HUES6 (cell line): ENCODE measurements at regions not wholly inside any gene's neighbourhood (a gene's known extent, or its start where the extent isn't known, plus 50 kb on each side); places are given as distances from the start of the nearest gene placed in this dataset.
"Not testable (repeated sequence)": the region's sequence is repeated elsewhere in the genome, so short reads cannot be mapped to it uniquely, and the experiment has no call there.

Source experiments
- H3K27ac ChIP-seq: 2 replicates; pipeline ENCODE4 v1.7.0; 2013; ENCODE audit warnings: low read depth, mild to moderate bottlenecking, low read length, inconsistent platforms
- H3K27me3 ChIP-seq: 2 replicates; pipeline ENCODE4 v1.6.1; 2013; ENCODE audit warnings: low read length; ENCODE audit not compliant: control insufficient read depth, insufficient read depth
- H3K36me3 ChIP-seq: 2 replicates; pipeline ENCODE4 v1.6.1; 2013; ENCODE audit warnings: low read length; ENCODE audit not compliant: control insufficient read depth, insufficient read depth
- H3K4me1 ChIP-seq: 2 replicates; pipeline ENCODE4 v1.6.1; 2013; ENCODE audit warnings: low read length; ENCODE audit not compliant: control insufficient read depth, insufficient read depth
- H3K4me3 ChIP-seq: 2 replicates; pipeline ENCODE4 v1.5.1; 2013; ENCODE audit warnings: low read depth, low read length
- H3K9ac ChIP-seq: one replicate; pipeline ENCODE4 v1.6.1; 2013; ENCODE audit warnings: mild to moderate bottlenecking, low read length
- H3K9me3 ChIP-seq: 2 replicates; pipeline ENCODE4 v1.6.1; 2013; ENCODE audit warnings: low read depth, low read length; ENCODE audit not compliant: control insufficient read depth, insufficient read depth

DNA sequence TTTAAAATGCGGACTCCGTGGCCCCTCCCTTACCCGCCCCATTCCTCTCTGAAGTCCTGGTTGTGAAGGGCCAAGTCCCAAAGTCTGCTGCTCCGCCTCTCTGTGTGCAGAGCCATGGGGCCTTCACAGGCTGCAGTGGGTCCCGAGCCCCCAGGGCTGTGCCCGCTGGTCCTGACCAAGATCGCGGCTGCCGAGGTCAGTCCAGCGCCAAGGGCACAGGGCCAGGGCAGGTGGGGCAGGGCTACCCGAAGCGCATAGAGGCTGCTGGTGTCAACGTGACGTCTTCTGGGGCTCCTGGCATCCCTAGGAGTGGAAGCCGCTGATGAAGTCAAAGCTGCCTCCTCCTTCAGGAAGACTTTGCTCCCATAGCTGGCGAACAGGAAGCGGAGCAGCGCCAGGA is 858.8 kb downstream of the TUBA3C start:
- not testable (repeated sequence) for H3K27me3 ChIP-seq, H3K4me3 ChIP-seq, H3K36me3 ChIP-seq, H3K27ac ChIP-seq, H3K4me1 ChIP-seq, H3K9ac ChIP-seq
- peaks cover 12% of the 10 kb centered on the region; the same call in 1 of the 2 replicates for H3K9me3 ChIP-seq

DNA sequence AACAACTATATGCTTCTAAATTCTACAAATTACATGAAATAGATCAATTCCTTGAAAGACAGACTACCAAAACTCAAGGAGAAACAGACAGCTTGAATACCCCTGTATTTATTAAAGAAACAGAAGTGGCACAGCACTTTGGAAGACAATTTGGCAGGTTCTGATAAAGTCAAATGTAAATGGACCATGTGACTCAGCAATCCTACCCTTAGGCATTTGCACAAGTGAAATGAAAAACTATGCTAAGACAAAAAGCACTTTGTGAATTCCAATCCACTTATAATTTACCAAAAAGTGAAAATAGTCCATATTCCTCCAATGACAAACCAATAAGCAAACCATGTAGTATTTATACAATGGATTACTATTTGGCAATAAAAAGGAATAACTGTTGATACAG is 862.0 kb downstream of the TUBA3C start:
- H3K4me3 ChIP-seq, H3K27me3 ChIP-seq, H3K9ac ChIP-seq, H3K4me1 ChIP-seq, H3K27ac ChIP-seq, H3K36me3 ChIP-seq: not testable (repeated sequence)
- H3K9me3 ChIP-seq: peaks cover 18% of the 10 kb centered on the region; the same call in 1 of the 2 replicates

DNA sequence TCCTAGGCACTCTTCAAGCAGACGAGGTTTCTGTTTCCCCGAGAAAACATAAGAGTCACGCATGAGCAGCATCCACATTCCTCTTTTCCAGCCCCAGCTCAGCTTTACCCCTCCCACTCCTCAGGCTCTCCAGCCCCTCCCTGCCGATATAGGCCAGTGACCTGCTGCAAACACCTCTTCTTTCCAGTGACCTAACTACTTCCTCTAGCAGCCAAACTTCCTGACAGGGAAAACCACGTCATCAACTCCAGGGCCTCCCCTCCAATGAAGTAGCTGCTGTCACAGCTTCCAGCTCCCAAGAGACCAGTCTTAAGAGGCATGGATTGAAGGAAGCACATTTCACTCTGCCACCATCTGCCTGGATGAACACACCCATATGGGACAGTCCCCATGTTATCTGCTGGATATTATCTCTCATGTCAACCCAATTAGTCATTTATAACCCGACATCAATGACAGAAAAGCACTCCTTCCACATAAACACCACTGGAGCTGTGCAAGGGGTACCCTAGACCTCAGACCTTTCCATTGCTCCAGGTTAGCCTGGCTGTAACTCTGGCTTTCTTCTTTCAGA is 878.3 kb downstream of the TUBA3C start:
- not testable (repeated sequence) for H3K27ac ChIP-seq, H3K27me3 ChIP-seq, H3K36me3 ChIP-seq, H3K4me1 ChIP-seq, H3K9ac ChIP-seq, H3K4me3 ChIP-seq
- H3K9me3 ChIP-seq: peaks cover 24% of the 10 kb centered on the region; the same call in 1 of the 2 replicates

DNA sequence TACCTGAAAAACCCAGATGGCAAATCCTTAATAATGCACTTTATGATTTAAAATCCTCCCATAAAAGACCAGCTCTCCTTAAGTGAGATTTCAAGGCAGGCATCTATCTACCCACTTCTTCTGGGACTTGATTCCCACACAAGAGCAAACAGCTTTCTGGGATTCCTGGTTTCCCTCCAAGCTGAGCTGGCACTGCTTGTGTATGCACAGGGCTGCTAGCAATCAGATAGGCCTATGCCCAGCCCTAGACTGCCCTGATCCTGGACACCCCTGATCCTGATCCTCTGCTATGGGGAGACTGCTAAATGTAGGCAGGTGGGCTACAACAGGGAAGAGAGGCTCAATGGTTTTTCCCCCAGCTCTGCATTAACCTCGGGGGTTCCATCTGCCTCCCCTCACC is 880.7 kb downstream of the TUBA3C start:
- H3K9me3 ChIP-seq: peaks cover 14% of the 10 kb centered on the region; the same call in 1 of the 2 replicates
- H3K36me3 ChIP-seq, H3K9ac ChIP-seq, H3K4me3 ChIP-seq, H3K4me1 ChIP-seq, H3K27ac ChIP-seq, H3K27me3 ChIP-seq: not testable (repeated sequence)

DNA sequence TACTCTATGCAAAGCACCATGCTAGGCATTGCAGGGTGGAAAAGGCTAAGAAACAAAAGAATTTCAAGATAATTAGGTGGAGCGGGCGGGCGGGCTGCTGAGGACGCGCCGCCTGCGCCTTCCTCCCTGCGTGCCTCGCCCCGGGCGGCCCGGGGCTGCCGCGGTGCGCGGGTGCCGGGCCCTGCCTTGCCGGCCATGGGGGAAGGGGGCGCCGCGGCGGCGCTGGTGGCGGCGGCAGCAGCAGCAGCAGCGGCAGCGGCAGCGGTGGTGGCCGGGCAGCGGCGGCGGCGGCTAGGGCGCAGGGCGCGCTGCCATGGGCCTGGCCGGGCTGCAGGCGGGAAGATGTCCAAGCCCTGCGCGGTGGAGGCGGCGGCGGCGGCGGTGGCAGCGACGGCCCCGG is 884.3 kb downstream of the TUBA3C start:
- H3K36me3 ChIP-seq, H3K9me3 ChIP-seq, H3K4me1 ChIP-seq, H3K27me3 ChIP-seq, H3K9ac ChIP-seq, H3K27ac ChIP-seq, H3K4me3 ChIP-seq: not testable (repeated sequence)

DNA sequence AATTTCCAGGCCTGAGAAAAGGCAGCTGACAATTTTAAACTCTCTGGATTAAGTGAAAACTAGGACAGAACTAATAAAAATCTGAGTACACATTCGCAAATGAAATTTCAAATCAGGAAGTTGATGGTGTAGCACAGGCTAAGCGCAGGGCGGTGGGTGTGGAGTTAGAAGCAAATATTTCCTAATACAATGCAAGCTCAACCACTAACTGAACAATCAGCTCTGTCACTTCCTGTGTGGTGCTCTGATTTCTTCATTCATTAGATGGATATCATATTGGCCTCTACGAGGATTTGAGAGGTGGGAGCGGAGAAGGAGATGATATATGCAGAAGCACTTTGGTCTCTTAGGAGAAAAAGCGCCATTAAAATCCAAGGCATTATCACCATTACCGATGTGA is 885.0 kb downstream of the TUBA3C start:
- H3K4me1 ChIP-seq, H3K27ac ChIP-seq, H3K36me3 ChIP-seq, H3K27me3 ChIP-seq, H3K9me3 ChIP-seq, H3K4me3 ChIP-seq, H3K9ac ChIP-seq: not testable (repeated sequence)

DNA sequence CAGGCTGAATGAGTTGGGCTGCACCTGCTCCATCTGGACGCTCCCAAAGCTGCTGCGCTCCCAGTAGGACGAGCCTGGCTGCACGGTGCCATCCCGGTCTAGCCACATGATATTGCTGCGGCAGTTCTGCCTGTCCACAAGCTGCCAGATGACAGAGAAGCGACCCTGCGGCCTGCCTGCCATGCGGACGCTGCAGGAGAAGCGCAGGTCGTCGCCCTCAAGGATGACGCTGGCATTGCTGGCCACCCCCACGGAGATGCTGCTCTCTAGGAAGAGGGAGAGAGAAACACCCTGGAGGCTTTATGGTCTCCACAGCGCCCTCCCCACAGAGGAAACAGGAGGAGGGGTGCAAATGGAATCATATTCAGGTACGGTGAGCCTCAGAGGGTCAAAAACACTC is 887.3 kb downstream of the TUBA3C start:
- not testable (repeated sequence) for H3K9ac ChIP-seq, H3K36me3 ChIP-seq, H3K4me3 ChIP-seq, H3K27ac ChIP-seq, H3K9me3 ChIP-seq, H3K4me1 ChIP-seq, H3K27me3 ChIP-seq

DNA sequence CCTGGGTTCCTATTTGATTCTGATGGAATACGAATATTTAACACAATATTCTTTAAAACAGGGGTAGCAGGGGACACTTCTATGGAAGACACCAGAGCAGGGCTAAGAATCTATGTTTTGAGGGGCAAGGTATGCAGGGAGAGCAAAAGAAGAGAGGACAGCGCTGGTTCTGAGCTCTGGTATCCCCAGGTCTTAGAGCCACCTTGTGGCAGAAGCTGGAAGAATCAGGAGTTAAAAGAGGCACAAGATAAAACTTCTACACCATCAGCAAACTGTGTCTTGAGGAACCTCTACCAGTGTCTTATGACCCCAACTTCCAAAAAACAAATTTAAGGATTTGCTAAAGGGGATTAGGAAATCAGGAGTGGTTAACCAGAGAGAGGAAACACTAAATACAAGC is 894.8 kb downstream of the TUBA3C start:
- H3K9ac ChIP-seq, H3K27ac ChIP-seq, H3K27me3 ChIP-seq, H3K36me3 ChIP-seq, H3K4me3 ChIP-seq, H3K4me1 ChIP-seq: not testable (repeated sequence)
- peaks cover 12% of the 10 kb centered on the region; the same call in 1 of the 2 replicates for H3K9me3 ChIP-seq

DNA sequence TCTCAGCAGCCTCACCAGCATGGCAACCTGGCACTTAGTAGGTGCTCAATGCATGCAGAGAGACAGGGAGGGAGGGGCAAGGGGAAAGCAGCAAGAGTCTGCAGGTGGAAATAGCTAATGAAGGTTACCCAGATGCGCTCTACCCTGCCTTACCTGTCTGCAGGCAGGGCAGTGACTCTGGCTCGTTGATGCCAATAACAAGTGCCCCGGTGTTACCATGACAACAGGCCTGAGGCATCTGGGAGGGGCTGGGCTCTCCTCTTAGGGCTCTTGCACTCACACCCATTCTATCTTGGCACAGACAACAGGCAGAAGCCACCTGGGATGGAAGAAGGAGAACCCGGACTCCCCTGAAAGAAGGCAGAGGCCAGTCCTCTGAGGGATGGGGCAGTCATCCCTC is 896.0 kb downstream of the TUBA3C start:
- H3K36me3 ChIP-seq, H3K4me3 ChIP-seq, H3K27ac ChIP-seq, H3K4me1 ChIP-seq, H3K27me3 ChIP-seq, H3K9ac ChIP-seq: not testable (repeated sequence)
- H3K9me3 ChIP-seq: peaks cover 12% of the 10 kb centered on the region; the same call in 1 of the 2 replicates

DNA sequence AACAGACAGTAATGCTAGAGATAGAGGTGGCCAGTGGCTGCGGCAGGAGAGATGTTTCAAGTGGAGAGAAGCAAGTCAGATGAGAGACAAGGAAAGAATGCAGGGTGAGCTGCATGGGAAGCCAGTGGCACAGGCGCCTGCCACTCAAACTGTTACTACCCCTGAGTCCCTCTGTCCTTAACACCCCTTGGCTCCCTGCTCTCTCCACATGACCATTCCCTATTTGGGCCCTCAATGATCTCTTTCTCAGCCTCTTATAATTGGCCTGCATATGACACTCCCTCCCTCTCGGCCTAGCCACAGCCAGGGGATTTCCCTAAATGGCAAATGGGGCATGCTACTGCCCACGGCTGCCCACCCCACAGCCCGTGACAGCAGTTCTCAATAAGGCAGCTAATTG is 897.6 kb downstream of the TUBA3C start:
- not testable (repeated sequence) for H3K27me3 ChIP-seq, H3K27ac ChIP-seq, H3K4me3 ChIP-seq, H3K4me1 ChIP-seq, H3K9me3 ChIP-seq, H3K9ac ChIP-seq, H3K36me3 ChIP-seq

DNA sequence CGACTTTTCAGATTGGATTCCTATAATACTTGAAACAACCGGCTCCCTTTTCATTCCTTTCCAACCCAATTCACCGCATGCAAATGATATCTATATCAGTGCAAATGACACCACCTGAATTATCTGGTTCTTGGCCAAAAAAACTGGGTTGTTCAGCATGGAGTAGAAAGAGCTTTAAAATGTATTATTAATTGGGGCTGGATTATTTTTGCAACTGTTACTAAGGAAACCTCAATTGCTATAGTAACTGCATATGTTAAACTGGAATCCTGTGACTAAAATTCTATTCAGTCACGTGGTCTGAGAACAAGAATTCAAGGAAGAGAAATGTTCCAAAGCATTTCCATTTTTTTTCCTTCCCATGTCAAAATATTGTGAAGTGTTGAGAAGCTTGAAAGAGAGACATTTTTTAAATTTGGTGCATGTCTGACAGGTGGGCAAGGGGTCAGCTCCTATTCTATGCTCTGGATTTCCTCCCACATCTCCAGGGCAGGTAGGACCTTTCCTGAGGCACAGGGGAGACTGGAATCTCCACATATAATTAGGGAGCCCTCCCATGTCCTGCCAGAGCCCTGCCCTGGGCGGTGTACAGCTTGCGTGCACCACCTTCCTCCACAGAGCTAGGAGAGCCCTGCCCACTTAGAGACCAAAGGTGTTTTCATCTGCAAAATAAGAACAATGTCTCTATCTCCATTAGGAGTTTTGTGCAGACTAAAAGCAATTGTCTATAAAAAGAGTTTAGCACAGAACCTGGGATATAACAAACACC is 899.6 kb downstream of the TUBA3C start:
- not testable (repeated sequence) for H3K27me3 ChIP-seq, H3K4me1 ChIP-seq, H3K36me3 ChIP-seq, H3K27ac ChIP-seq, H3K9ac ChIP-seq, H3K4me3 ChIP-seq
- H3K9me3 ChIP-seq: peaks cover 13% of the 10 kb centered on the region; the same call in 1 of the 2 replicates
